H1 (cell line): ENCODE measurements at regions not wholly inside any gene's neighbourhood (a gene's known extent, or its start where the extent isn't known, plus 50 kb on each side); places are given as distances from the start of the nearest gene placed in this dataset.
"Not testable (repeated sequence)": the region's sequence is repeated elsewhere in the genome, so short reads cannot be mapped to it uniquely, and the experiment has no call there.

ENCODE experiments used
- CHD1 ChIP-seq: IDR thresholded peaks from 2 replicates; pipeline ENCODE4 v1.6.1; 2012; ENCODE audit warnings: low read depth, low read length, improper control_type of control experiment
- CREB1 ChIP-seq: IDR thresholded peaks from 2 replicates; pipeline ENCODE4 v1.6.1; 2012; ENCODE audit warnings: inconsistent platforms
- HDAC6 ChIP-seq: IDR thresholded peaks from one replicate; pipeline ENCODE4 v1.7.1; 2012; ENCODE audit warnings: low read depth, mild to moderate bottlenecking, inconsistent platforms, low read length, moderate library complexity
- KDM1A ChIP-seq: fragments of 200-600, 300-600 bp; sonication (generic); IDR thresholded peaks from 2 replicates; pipeline ENCODE4 v1.7.1; 2016; ENCODE audit warnings: mild to moderate bottlenecking, low read length, borderline replicate concordance
- MAFK ChIP-seq: IDR thresholded peaks from 2 replicates; pipeline ENCODE4 v1.6.1; 2012; ENCODE audit warnings: low read depth, mild to moderate bottlenecking, improper control_type of control experiment, low read length
- PHF8 ChIP-seq: fragments of 200-600 bp; sonication (generic); conservative IDR thresholded peaks from 2 replicates; pipeline ENCODE4 v1.7.1; 2012; ENCODE audit warnings: low read depth, mild to moderate bottlenecking, inconsistent platforms, low read length, moderate library complexity
- POU5F1 ChIP-seq: IDR thresholded peaks from 2 replicates; pipeline ENCODE4 v1.6.1; 2011; ENCODE audit warnings: low read depth, mild to moderate bottlenecking, low read length, moderate library complexity
- RXRA ChIP-seq: IDR thresholded peaks from 2 replicates; pipeline ENCODE4 v1.6.1; 2011; ENCODE audit warnings: low read depth, mild to moderate bottlenecking, low read length, moderate library complexity; ENCODE audit not compliant: insufficient read depth
- SP1 ChIP-seq: IDR thresholded peaks from 2 replicates; pipeline ENCODE4 v1.6.1; 2011; ENCODE audit warnings: low read depth, low read length
- TCF12 ChIP-seq: IDR thresholded peaks from 2 replicates; pipeline ENCODE4 v1.6.1; 2011; ENCODE audit warnings: low read depth, mild to moderate bottlenecking, low read length
- TF ChIP-seq, protein P1 (sequence below), 3 experiments: IDR thresholded peaks; 1 replicate in 2 of 3; 2 replicates in 1 of 3; pipeline versions ENCODE4 v1.5.1 to v1.6.1; 2011; ENCODE audit warnings: low read length in 3 of 3, mild to moderate bottlenecking in 3 of 3, inconsistent platforms in 2 of 3, low read depth in 1 of 3, moderate library complexity in 1 of 3; ENCODE audit not compliant: insufficient read depth in 1 of 3; ENCODE audit errors: control extremely low read depth in 1 of 3
- TF ChIP-seq, protein P2 (sequence below): IDR thresholded peaks from 2 replicates; pipeline ENCODE4 v1.6.1; 2012; ENCODE audit warnings: inconsistent platforms

DNA sequence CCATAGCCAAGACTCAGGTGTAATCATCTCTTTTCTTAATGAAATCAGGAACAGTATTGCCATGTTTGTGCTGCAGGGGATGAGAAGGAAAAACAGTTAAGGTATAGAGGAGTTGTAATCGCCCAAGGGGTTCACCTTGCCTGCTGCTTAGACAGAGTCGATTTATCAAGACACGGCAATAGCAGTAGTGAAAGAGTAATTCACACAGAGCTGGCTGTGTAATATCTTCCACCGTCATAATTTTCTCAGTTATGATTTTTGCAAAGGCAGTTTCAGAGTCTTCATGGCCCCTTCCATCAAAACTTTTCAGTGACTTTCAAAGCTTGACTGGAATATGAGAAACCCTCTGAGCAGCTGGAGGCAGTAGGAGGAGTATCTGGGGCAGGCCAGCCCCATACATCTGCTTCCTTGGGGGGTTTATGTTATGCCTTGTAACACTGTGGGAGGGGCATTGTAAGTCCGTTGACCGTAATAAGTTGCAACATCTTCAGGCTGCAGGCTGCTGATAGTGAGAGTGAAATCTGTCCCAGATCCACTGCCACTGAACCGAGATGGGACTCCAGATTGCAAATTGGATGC, 605.4 kb downstream of the RPIA start:
- TF ChIP-seq KDM1A, CREB1, POU5F1, TCF12, RXRA, MAFK, CHD1, SP1, HDAC6, PHF8: not testable (repeated sequence)
- TF ChIP-seq, protein P1, sequence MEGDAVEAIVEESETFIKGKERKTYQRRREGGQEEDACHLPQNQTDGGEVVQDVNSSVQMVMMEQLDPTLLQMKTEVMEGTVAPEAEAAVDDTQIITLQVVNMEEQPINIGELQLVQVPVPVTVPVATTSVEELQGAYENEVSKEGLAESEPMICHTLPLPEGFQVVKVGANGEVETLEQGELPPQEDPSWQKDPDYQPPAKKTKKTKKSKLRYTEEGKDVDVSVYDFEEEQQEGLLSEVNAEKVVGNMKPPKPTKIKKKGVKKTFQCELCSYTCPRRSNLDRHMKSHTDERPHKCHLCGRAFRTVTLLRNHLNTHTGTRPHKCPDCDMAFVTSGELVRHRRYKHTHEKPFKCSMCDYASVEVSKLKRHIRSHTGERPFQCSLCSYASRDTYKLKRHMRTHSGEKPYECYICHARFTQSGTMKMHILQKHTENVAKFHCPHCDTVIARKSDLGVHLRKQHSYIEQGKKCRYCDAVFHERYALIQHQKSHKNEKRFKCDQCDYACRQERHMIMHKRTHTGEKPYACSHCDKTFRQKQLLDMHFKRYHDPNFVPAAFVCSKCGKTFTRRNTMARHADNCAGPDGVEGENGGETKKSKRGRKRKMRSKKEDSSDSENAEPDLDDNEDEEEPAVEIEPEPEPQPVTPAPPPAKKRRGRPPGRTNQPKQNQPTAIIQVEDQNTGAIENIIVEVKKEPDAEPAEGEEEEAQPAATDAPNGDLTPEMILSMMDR (IDR thresholded peaks at IDR 0.05; ENCODE audit: control extremely low read depth in 1 of 3, insufficient read depth in 1 of 3, low read depth in 1 of 3, low read length in 3 of 3), result not testable (repeated sequence)
- TF ChIP-seq, protein P2, sequence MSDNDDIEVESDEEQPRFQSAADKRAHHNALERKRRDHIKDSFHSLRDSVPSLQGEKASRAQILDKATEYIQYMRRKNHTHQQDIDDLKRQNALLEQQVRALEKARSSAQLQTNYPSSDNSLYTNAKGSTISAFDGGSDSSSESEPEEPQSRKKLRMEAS, result not testable (repeated sequence)
